A673 (cell line): ENCODE measurements at regions not wholly inside any gene's neighbourhood (a gene's known extent, or its start where the extent isn't known, plus 50 kb on each side); places are given as distances from the start of the nearest gene placed in this dataset.

ENCODE experiments used
- BruUV-seq: library from RNA; stranded (reverse); fragments of 400-500 nt; replicated peaks from 2 replicates; lab custom pipeline; 2021; lab: Mats Ljungman, UMichigan
- CTCF ChIA-PET: fragments of 300-600 bp; sonication (Branson Sonifier 250); formaldehyde crosslinking; loops from one replicate; lab custom pipeline; 2022; ENCODE audit warnings: antibody characterized with exemption; lab: Charles Lee
- POLR2A ChIA-PET: fragments of 300-600 bp; sonication (Branson Sonifier 250); formaldehyde crosslinking; loops from one replicate; lab custom pipeline; 2022; ENCODE audit warnings: antibody characterized with exemption; ENCODE audit not compliant: low non-redundant PET; lab: Charles Lee
- DNase-seq: peaks from one replicate; pipeline ENCODE4 v3.0.0-alpha.2; 2015; ENCODE audit warnings: low spot score
- H3K27ac ChIP-seq: fragments of 200-600 bp; sonication (generic); 2 replicates; pipeline ENCODE4 v1.5.1; 2016; ENCODE audit warnings: mixed run types, low read depth, mild to moderate bottlenecking, mixed read lengths, antibody characterized with exemption, low read length; ENCODE audit not compliant: poor library complexity, severe bottlenecking
- H3K27me3 ChIP-seq: fragments of 200-600 bp; sonication (generic); replicated peaks from 2 replicates; pipeline ENCODE4 v1.6.1; 2017; ENCODE audit warnings: mixed run types, low read depth, mild to moderate bottlenecking, mixed read lengths, antibody characterized with exemption, low read length; ENCODE audit not compliant: insufficient read depth, poor library complexity
- H3K36me3 ChIP-seq: fragments of 200-600 bp; sonication (generic); 2 replicates; pipeline ENCODE4 v1.6.1; 2016; ENCODE audit warnings: mixed run types, mild to moderate bottlenecking, mixed read lengths, antibody characterized with exemption, low read length; ENCODE audit not compliant: insufficient read depth, poor library complexity, severe bottlenecking
- H3K4me1 ChIP-seq: fragments of 200-600 bp; sonication (generic); 2 replicates; pipeline ENCODE4 v1.6.1; 2017; ENCODE audit warnings: mixed run types, mild to moderate bottlenecking, mixed read lengths, antibody characterized with exemption, low read length; ENCODE audit not compliant: insufficient read depth, poor library complexity, severe bottlenecking
- H3K4me3 ChIP-seq: fragments of 200-600 bp; sonication (generic); 2 replicates; pipeline ENCODE4 v1.5.1; 2016; ENCODE audit warnings: low read depth, mixed run types, mild to moderate bottlenecking, mixed read lengths, low read length; ENCODE audit not compliant: poor library complexity, severe bottlenecking
- H3K9me3 ChIP-seq: fragments of 200-600 bp; sonication (generic); 2 replicates; pipeline ENCODE4 v1.6.1; 2016; ENCODE audit warnings: mixed run types, low read depth, mild to moderate bottlenecking, mixed read lengths, antibody characterized with exemption, low read length; ENCODE audit not compliant: poor library complexity, severe bottlenecking
- EZH2 ChIP-seq: fragments of 200-600 bp; sonication (generic); IDR thresholded peaks from 2 replicates; pipeline ENCODE4 v1.6.1; 2017; ENCODE audit warnings: borderline replicate concordance, low read depth, mild to moderate bottlenecking, mixed read lengths, antibody characterized with exemption, low read length; ENCODE audit not compliant: poor library complexity, severe bottlenecking
- intact Hi-C: fragments of 100-400 bp; cut with micrococcal nuclease; formaldehyde crosslinking; loops from one replicate; pipeline ENCODE4 v1.10.0; 2022; ENCODE audit not compliant: unreplicated experiment
- TF ChIP-seq, protein P1 (sequence below): fragments of 300-800, 200-600 bp; sonication (generic); conservative IDR thresholded peaks from 2 replicates; pipeline ENCODE4 v1.5.1; 2017; ENCODE audit warnings: low read depth, mild to moderate bottlenecking, antibody characterized with exemption, low read length, moderate library complexity, mixed read lengths

- intact Hi-C loops = no loop called here
- CTCF ChIA-PET = no interaction called here
- H3K4me3 ChIP-seq = no peak overlapping the region
- POLR2A ChIA-PET = no interaction called here
- H3K27me3 ChIP-seq = no peaks in the 10 kb centered on the region
- H3K9me3 ChIP-seq = no peaks in the 10 kb centered on the region
- DNase-seq = no peak
- BruUV-seq = no TSS peak
- no peak for TF ChIP-seq EZH2
- TF ChIP-seq, protein P1, sequence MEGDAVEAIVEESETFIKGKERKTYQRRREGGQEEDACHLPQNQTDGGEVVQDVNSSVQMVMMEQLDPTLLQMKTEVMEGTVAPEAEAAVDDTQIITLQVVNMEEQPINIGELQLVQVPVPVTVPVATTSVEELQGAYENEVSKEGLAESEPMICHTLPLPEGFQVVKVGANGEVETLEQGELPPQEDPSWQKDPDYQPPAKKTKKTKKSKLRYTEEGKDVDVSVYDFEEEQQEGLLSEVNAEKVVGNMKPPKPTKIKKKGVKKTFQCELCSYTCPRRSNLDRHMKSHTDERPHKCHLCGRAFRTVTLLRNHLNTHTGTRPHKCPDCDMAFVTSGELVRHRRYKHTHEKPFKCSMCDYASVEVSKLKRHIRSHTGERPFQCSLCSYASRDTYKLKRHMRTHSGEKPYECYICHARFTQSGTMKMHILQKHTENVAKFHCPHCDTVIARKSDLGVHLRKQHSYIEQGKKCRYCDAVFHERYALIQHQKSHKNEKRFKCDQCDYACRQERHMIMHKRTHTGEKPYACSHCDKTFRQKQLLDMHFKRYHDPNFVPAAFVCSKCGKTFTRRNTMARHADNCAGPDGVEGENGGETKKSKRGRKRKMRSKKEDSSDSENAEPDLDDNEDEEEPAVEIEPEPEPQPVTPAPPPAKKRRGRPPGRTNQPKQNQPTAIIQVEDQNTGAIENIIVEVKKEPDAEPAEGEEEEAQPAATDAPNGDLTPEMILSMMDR = no peak
- peaks cover 28% of the 10 kb centered on the region for H3K4me1 ChIP-seq
- H3K36me3 ChIP-seq = no peaks in the 10 kb centered on the region
- no peak overlapping the region for H3K27ac ChIP-seq
Measured at GRCh38 chr4:111652986-111653385, 492.3 kb upstream of the FAM241A start.

DNA sequence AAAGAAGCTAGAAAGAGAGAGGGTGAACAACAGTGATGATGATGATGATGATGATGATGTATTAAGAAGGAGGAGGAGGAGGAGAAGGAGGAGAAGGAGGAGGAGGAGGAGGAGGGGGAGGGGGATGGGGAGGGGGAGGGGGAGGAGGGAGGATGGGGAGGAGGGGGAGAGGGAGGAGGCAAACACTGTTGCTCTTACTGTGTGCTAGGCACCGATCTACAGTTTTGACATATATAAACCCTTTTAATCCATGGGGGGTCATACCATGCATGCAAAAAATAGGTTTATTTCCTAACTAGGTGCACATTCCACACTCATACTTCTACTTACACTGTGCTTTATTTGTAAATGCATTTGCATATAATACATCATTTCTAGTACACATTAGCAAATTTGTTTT lies 482.8 kb upstream of the FAM241A start:
- Histone ChIP-seq H3K27me3 (no peaks in the 10 kb centered on the region), H3K4me3 (no peak overlapping the region), H3K4me1 (no peaks in the 10 kb centered on the region), H3K27ac (no peak overlapping the region), H3K36me3 (no peaks in the 10 kb centered on the region), H3K9me3 (no peaks in the 10 kb centered on the region)
- CTCF ChIA-PET = no interaction called here
- intact Hi-C loops = no loop called here
- POLR2A ChIA-PET = no interaction called here
- DNase-seq = no peak
- no TSS peak for BruUV-seq
- TF ChIP-seq, protein P1 = no peak
- no peak for TF ChIP-seq EZH2

- DNase-seq = no peak
- ChIA-PET CTCF (no interaction called here), POLR2A (no interaction called here)
- no peaks in the 10 kb centered on the region for H3K4me1 ChIP-seq
- BruUV-seq = no TSS peak
- H3K9me3 ChIP-seq = no peaks in the 10 kb centered on the region
- TF ChIP-seq, protein P1 = no peak
- no peak for TF ChIP-seq EZH2
- H3K27ac ChIP-seq = no peak overlapping the region
- intact Hi-C loops = no loop called here
- no peaks in the 10 kb centered on the region for H3K27me3 ChIP-seq
- no peak overlapping the region for H3K4me3 ChIP-seq
- no peaks in the 10 kb centered on the region for H3K36me3 ChIP-seq
Measured at GRCh38 chr4:111664308-111664945, 480.8 kb upstream of the FAM241A start.
